Spleen (tissue), 11 donors: ENCODE measurements at regions not wholly inside any gene's neighbourhood (a gene's known extent, or its start where the extent isn't known, plus 50 kb on each side); places are given as distances from the start of the nearest gene placed in this dataset.
"Not testable (repeated sequence)": the region's sequence is repeated elsewhere in the genome, so short reads cannot be mapped to it uniquely, and the experiment has no call there.

Experiments
- DNase-seq: peaks from one replicate; pipeline ENCODE4 v3.0.0-alpha.2; 2020
- H3K27ac ChIP-seq, 8 donors: fragments of 200-600 bp; sonication (generic) in 7 of 8; 1 replicate in 4 of 8; 2 replicates in 4 of 8; pipeline versions ENCODE4 v1.5.0 to v1.8.0; 2016 to 2021; ENCODE audit warnings: inconsistent platforms in 4 of 8, mild to moderate bottlenecking in 4 of 8, moderate library complexity in 1 of 8
- H3K27me3 ChIP-seq, 7 donors: fragments of 200-600 bp; sonication (generic) in 6 of 7; replicated peaks in 1 of 7; 1 replicate in 4 of 7; 2 replicates in 3 of 7; pipeline versions ENCODE4 v1.5.0 to v1.8.0; 2016 to 2021; ENCODE audit warnings: inconsistent platforms in 3 of 7, mild to moderate bottlenecking in 1 of 7
- H3K36me3 ChIP-seq, 6 donors: fragments of 200-600 bp; sonication (generic) in 5 of 6; 1 replicate in 4 of 6; 2 replicates in 2 of 6; pipeline versions ENCODE4 v1.5.0 to v1.8.0; 2016 to 2021; ENCODE audit warnings: inconsistent platforms in 2 of 6
- H3K4me1 ChIP-seq, 6 donors: fragments of 200-600 bp; sonication (generic) in 5 of 6; 1 replicate in 3 of 6; 2 replicates in 3 of 6; pipeline versions ENCODE4 v1.5.0 to v1.8.0; 2016 to 2021; ENCODE audit warnings: inconsistent platforms in 3 of 6
- H3K4me3 ChIP-seq, 8 donors: fragments of 200-600 bp; sonication (generic) in 7 of 8; 1 replicate in 4 of 8; 2 replicates in 4 of 8; pipeline versions ENCODE4 v1.5.0 to v1.8.0; 2016 to 2021; ENCODE audit warnings: inconsistent platforms in 4 of 8, mild to moderate bottlenecking in 4 of 8, moderate library complexity in 2 of 8
- H3K9me3 ChIP-seq, 8 donors: fragments of 200-600 bp; sonication (generic) in 7 of 8; 1 replicate in 4 of 8; 2 replicates in 4 of 8; pipeline versions ENCODE4 v1.5.0 to v1.8.0; 2016 to 2021; ENCODE audit warnings: inconsistent platforms in 4 of 8
- CTCF ChIP-seq, 11 experiments: fragments of 200-600 bp in 7 of 11; fragments of 450-650 bp in 4 of 11; sonication (generic) in 4 of 11; IDR thresholded peaks in 8 of 11; conservative IDR thresholded peaks in 3 of 11; 1 replicate in 7 of 11; 2 replicates in 4 of 11; pipeline versions ENCODE4 v1.4.0 to v1.8.0; 2016 to 2021; ENCODE audit warnings: antibody characterized with exemption in 11 of 11, inconsistent platforms in 4 of 11, mild to moderate bottlenecking in 1 of 11
- POLR2A ChIP-seq, 3 donors: fragments of 450-650 bp; IDR thresholded peaks; one replicate each; pipeline ENCODE4 v1.5.1; 2017; ENCODE audit warnings: antibody characterized with exemption in 3 of 3, mild to moderate bottlenecking in 1 of 3
- POLR2AphosphoS5 ChIP-seq, 3 donors: sonication (generic); formaldehyde crosslinking; IDR thresholded peaks; one replicate each; pipeline ENCODE4 v1.5.1; 2017; ENCODE audit warnings: antibody characterized with exemption in 3 of 3
- WGBS, 5 donors: extraction: QIAGEN DNeasy Blood & Tissue Kit in 3 of 5; methylation state at CpG; one replicate each; pipeline versions ENCODE4 v1.1.5 to v1.1.7; 2013 to 2018; 5-methylcytosine and 5-hydroxymethylcytosine counted together
- intact Hi-C: fragments of 100-400 bp; cut with DNase I; formaldehyde crosslinking; loops from one replicate; pipeline ENCODE4 v1.15.0; 2023; ENCODE audit warnings: low total_unique reads
- donor health status: healthy with polysubstance abuse.
- donor health status: DM: no; HTN: no; CAD: no; lungs with moderate emphysema.
- donor health status: DM: no; HTN: no; CAD: no.
- donor health status: Bipolar disorder and iron deficiency.
- donor health status: healthy.
- donor health status: DM: no; HTN: no; CAD: no.
- donor health status: DM: yes; HTN: yes; CAD: no.

GRCh38 chr2:184394642-184395041, 203.7 kb upstream of the ZNF804A start:
- intact Hi-C loops, result no loop called here
- H3K27ac ChIP-seq, result no peak overlapping the region
- H3K36me3 ChIP-seq, result no peaks in the 10 kb centered on the region
- peaks cover 0 to 4% (median 0%) of the 10 kb centered on the region in 8 donors for H3K9me3 ChIP-seq
- no peaks in the 10 kb centered on the region for H3K4me1 ChIP-seq
- DNase-seq, result no peak
- TF ChIP-seq CTCF (IDR thresholded peaks at IDR 0.05 in 8 of 11, conservative IDR thresholded peaks at IDR 0.05 in 3 of 11), result no peak
- H3K27me3 ChIP-seq, result no peaks in the 10 kb centered on the region
- H3K4me3 ChIP-seq, result no peak overlapping the region

- TF ChIP-seq POLR2AphosphoS5 (IDR thresholded peaks at IDR 0.05), result no peak
- Histone ChIP-seq H3K36me3 (no peaks in the 10 kb centered on the region), H3K27me3 (no peaks in the 10 kb centered on the region), H3K4me3 (no peak overlapping the region), H3K4me1 (no peaks in the 10 kb centered on the region), H3K27ac (no peak overlapping the region), H3K9me3 (peaks cover 0 to 20% (median 9%) of the 10 kb centered on the region in 8 donors)
- no peak for DNase-seq
- intact Hi-C loops, result no loop called here
These were observed 195.9 kb upstream of the ZNF804A start for GRCh38 chr2:184402381-184402780.

GRCh38 chr2:184407041-184407630, 191.2 kb upstream of the ZNF804A start:
- H3K4me1 ChIP-seq, H3K27me3 ChIP-seq, H3K4me3 ChIP-seq, intact Hi-C loops, H3K27ac ChIP-seq, DNase-seq, H3K36me3 ChIP-seq: not testable (repeated sequence)
- peaks cover 0 to 27% (median 12%) of the 10 kb centered on the region in 8 donors for H3K9me3 ChIP-seq
- 82 to 92% (median 86%) methylated on average over 7 of the region's 7 CpGs for WGBS, 5 donors

GRCh38 chr2:184410160-184410559, 188.2 kb upstream of the ZNF804A start:
- intact Hi-C loops, result no loop called here
- Histone ChIP-seq H3K27me3 (no peaks in the 10 kb centered on the region), H3K27ac (no peak overlapping the region), H3K36me3 (no peaks in the 10 kb centered on the region), H3K4me1 (no peaks in the 10 kb centered on the region), H3K4me3 (no peak overlapping the region), H3K9me3 (peaks cover 0 to 20% (median 11%) of the 10 kb centered on the region in 8 donors)
- 73 to 88% (median 81%) methylated on average over 1 of the region's 1 CpG for WGBS, 5 donors
- DNase-seq, result no peak
- TF ChIP-seq POLR2A (IDR thresholded peaks at IDR 0.05), result no peak
- no peak for TF ChIP-seq CTCF (IDR thresholded peaks at IDR 0.05 in 8 of 11, conservative IDR thresholded peaks at IDR 0.05 in 3 of 11)
- TF ChIP-seq POLR2AphosphoS5 (IDR thresholded peaks at IDR 0.05), result no peak

- Histone ChIP-seq H3K27me3 (no peaks in the 10 kb centered on the region), H3K9me3 (peaks cover 0 to 3% (median 0%) of the 10 kb centered on the region in 8 donors), H3K36me3 (no peaks in the 10 kb centered on the region), H3K4me3 (no peak overlapping the region), H3K27ac (no peak overlapping the region), H3K4me1 (no peaks in the 10 kb centered on the region)
- TF ChIP-seq CTCF (IDR thresholded peaks at IDR 0.05 in 8 of 11, conservative IDR thresholded peaks at IDR 0.05 in 3 of 11) (no peak), POLR2A (IDR thresholded peaks at IDR 0.05) (no peak), POLR2AphosphoS5 (IDR thresholded peaks at IDR 0.05) (no peak)
- intact Hi-C loops, result no loop called here
- 72 to 84% (median 72%) methylated on average over 2 of the region's 2 CpGs for WGBS, 5 donors
- no peak for DNase-seq
These were observed 185.1 kb upstream of the ZNF804A start for GRCh38 chr2:184413221-184413620.
